MM.1S (cell line): ENCODE measurements at regions not wholly inside any gene's neighbourhood (a gene's known extent, or its start where the extent isn't known, plus 50 kb on each side); places are given as distances from the start of the nearest gene placed in this dataset.

Experiments
- DNase-seq: peaks from one replicate; pipeline ENCODE4 v3.0.0-alpha.2; 2015
- H2AFZ ChIP-seq: fragments of 300-600 bp; sonication (generic); 2 replicates; pipeline ENCODE4 v1.6.0; 2016; ENCODE audit warnings: antibody characterized with exemption, low read length
- H3F3A ChIP-seq: fragments of 300-600 bp; sonication (generic); 2 replicates; pipeline ENCODE4 v1.6.1; 2016; ENCODE audit warnings: mild to moderate bottlenecking, antibody characterized with exemption, low read length, moderate library complexity, mixed read lengths; ENCODE audit not compliant: insufficient read depth
- H3K27ac ChIP-seq: fragments of 300-600 bp; sonication (generic); 2 replicates; pipeline ENCODE4 v1.5.1; 2016; ENCODE audit warnings: mild to moderate bottlenecking, low read length
- H3K27me3 ChIP-seq: fragments of 300-600 bp; sonication (generic); replicated peaks from 2 replicates; pipeline ENCODE4 v1.6.0; 2016; ENCODE audit warnings: low read length; ENCODE audit not compliant: insufficient read depth
- H3K36me3 ChIP-seq: fragments of 300-600 bp; sonication (generic); replicated peaks from 2 replicates; pipeline ENCODE4 v1.6.1; 2016; ENCODE audit warnings: mild to moderate bottlenecking, low read length, mixed read lengths; ENCODE audit not compliant: insufficient read depth
- H3K4me1 ChIP-seq: fragments of 300-600 bp; sonication (generic); 2 replicates; pipeline ENCODE4 v1.6.1; 2016; ENCODE audit warnings: low read length, mixed read lengths
- H3K4me2 ChIP-seq: fragments of 300-600 bp; sonication (generic); 2 replicates; pipeline ENCODE4 v1.6.0; 2016; ENCODE audit warnings: low read depth, low read length
- H3K4me3 ChIP-seq: fragments of 300-600 bp; sonication (generic); 2 replicates; pipeline ENCODE4 v1.5.1; 2016; ENCODE audit warnings: low read length, mixed read lengths
- H3K79me2 ChIP-seq: fragments of 300-600 bp; sonication (generic); 2 replicates; pipeline ENCODE4 v1.6.1; 2016; ENCODE audit warnings: mixed run types, low read length, mixed read lengths
- H3K9ac ChIP-seq: fragments of 300-600 bp; sonication (generic); 2 replicates; pipeline ENCODE4 v1.6.1; 2016; ENCODE audit warnings: low read length, mixed read lengths
- H3K9me2 ChIP-seq: fragments of 300-600 bp; sonication (generic); replicated peaks from 2 replicates; pipeline ENCODE4 v1.6.1; 2016; ENCODE audit warnings: mild to moderate bottlenecking, low read length, mixed read lengths; ENCODE audit not compliant: insufficient read depth
- H3K9me3 ChIP-seq: fragments of 300-600 bp; sonication (generic); replicated peaks from 2 replicates; pipeline ENCODE4 v1.6.1; 2016; ENCODE audit warnings: mild to moderate bottlenecking, low read length, mixed read lengths; ENCODE audit not compliant: insufficient read depth
- H4K20me1 ChIP-seq: fragments of 300-600 bp; sonication (generic); 2 replicates; pipeline ENCODE4 v1.6.1; 2016; ENCODE audit warnings: mild to moderate bottlenecking, low read length, moderate library complexity, mixed read lengths; ENCODE audit not compliant: insufficient read depth
- CTCF ChIP-seq: fragments of 300-600 bp; sonication (generic); IDR thresholded peaks from 2 replicates; pipeline ENCODE4 v1.5.1; 2016; ENCODE audit warnings: antibody characterized with exemption, low read length, mixed read lengths
- EZH2 ChIP-seq: fragments of 300-600 bp; sonication (generic); optimal IDR thresholded peaks from 2 replicates; pipeline ENCODE3; 2017; ENCODE audit warnings: low read depth, mild to moderate bottlenecking, antibody characterized with exemption, low read length, mixed read lengths
- EZH2phosphoT487 ChIP-seq: fragments of 300-600 bp; sonication (generic); IDR thresholded peaks from 2 replicates; pipeline ENCODE4 v1.6.1; 2018; ENCODE audit warnings: antibody characterized with exemption, low read length

- no peaks in the 10 kb centered on the region for H3K4me1 ChIP-seq
- H3K36me3 ChIP-seq, result no peaks in the 10 kb centered on the region
- H3K27ac ChIP-seq, result no peak overlapping the region
- H2AFZ ChIP-seq, result no peak overlapping the region
- H3K9me3 ChIP-seq, result no peaks in the 10 kb centered on the region
- no peak for DNase-seq
- H3K79me2 ChIP-seq, result no peaks in the 10 kb centered on the region
- no peaks in the 10 kb centered on the region for H3K27me3 ChIP-seq
- H3K4me2 ChIP-seq, result no peak overlapping the region
- no peaks in the 10 kb centered on the region for H3F3A ChIP-seq
- no peaks in the 10 kb centered on the region for H3K9me2 ChIP-seq
- no peak overlapping the region for H3K4me3 ChIP-seq
- H4K20me1 ChIP-seq, result no peaks in the 10 kb centered on the region
- H3K9ac ChIP-seq, result no peak overlapping the region
- TF ChIP-seq EZH2phosphoT487 (no peak), EZH2 (no peak), CTCF (no peak)
Measured at GRCh38 chr1:214943054-214943453, 139.5 kb upstream of the KCNK2 start.

- Histone ChIP-seq H3K36me3 (no peaks in the 10 kb centered on the region), H3F3A (no peaks in the 10 kb centered on the region), H3K9me3 (no peaks in the 10 kb centered on the region), H3K4me2 (no peak overlapping the region), H3K4me3 (no peak overlapping the region), H3K27me3 (no peaks in the 10 kb centered on the region), H3K79me2 (no peaks in the 10 kb centered on the region), H3K4me1 (no peaks in the 10 kb centered on the region), H3K27ac (no peak overlapping the region), H4K20me1 (no peaks in the 10 kb centered on the region), H2AFZ (no peak overlapping the region), H3K9me2 (no peaks in the 10 kb centered on the region), H3K9ac (no peak overlapping the region)
- TF ChIP-seq EZH2, result no peak
- TF ChIP-seq CTCF, result no peak
- TF ChIP-seq EZH2phosphoT487, result no peak
- DNase-seq, result no peak
Measured at GRCh38 chr1:214946615-214947014, 135.9 kb upstream of the KCNK2 start.

- H3K4me2 ChIP-seq, result no peak overlapping the region
- TF ChIP-seq CTCF, result no peak
- TF ChIP-seq EZH2, result no peak
- no peak for TF ChIP-seq EZH2phosphoT487
- no peak overlapping the region for H2AFZ ChIP-seq
Measured at GRCh38 chr1:214952648-214953047, 129.9 kb upstream of the KCNK2 start.

More at GRCh38 chr1:214952648-214953047, 129.9 kb upstream of the KCNK2 start:
- no peak overlapping the region for H3K9ac ChIP-seq
- H3K9me2 ChIP-seq, result no peaks in the 10 kb centered on the region
- H3K4me1 ChIP-seq, result no peaks in the 10 kb centered on the region
- no peaks in the 10 kb centered on the region for H3K9me3 ChIP-seq
- no peak overlapping the region for H3K4me3 ChIP-seq
- no peak for DNase-seq
- no peaks in the 10 kb centered on the region for H3K36me3 ChIP-seq
- no peaks in the 10 kb centered on the region for H3K79me2 ChIP-seq
- no peaks in the 10 kb centered on the region for H4K20me1 ChIP-seq
- no peaks in the 10 kb centered on the region for H3K27me3 ChIP-seq
- no peaks in the 10 kb centered on the region for H3F3A ChIP-seq
- H3K27ac ChIP-seq, result no peak overlapping the region
